ENCODE measurements at regions not wholly inside any gene's neighbourhood (a gene's known extent, or its start where the extent isn't known, plus 50 kb on each side); places are given as distances from the start of the nearest gene placed in this dataset.

DNA sequence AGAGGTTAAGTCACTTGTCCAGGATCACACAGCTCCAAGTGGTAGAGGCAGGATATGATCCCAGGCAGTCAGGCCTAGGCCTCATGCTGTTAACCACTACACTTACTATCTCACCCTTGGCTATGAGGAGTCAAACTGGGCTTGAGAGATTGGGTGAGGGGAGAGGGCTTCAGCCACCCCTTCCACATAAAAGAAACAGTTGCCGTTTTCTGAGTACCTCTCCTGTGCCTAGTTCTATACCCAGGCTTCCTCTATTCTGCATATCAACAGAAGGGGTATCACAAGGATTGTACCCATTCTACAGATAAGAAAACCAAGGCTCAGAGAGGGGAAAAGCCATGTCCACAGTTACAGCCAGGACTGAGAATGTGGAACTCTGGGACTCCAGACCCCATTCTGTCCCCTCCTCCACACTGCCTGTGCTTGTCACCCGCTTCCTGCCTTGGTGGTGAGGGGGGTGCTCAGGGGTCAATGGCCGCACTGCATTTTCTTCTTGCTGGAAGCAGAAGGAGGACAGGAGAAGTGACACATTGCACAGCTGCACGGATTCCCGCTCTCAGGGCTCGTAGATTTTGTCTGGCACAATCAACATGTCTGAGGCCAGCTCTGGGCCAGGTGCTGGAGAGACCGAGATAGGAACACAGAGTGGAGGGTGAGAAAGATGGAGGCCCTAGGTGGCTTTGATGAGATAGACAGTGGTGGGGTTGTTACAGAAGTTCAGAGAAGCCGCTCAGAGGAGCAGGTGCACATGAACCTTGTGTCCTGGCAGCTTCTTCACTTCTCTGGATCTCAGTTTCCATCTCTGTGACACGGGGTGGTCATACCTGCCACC lies 108.4 kb upstream of the PTPN1 start:
- no peak overlapping the region for H3K4me3 ChIP-seq (ENCODE audit: low read depth, low read length)
- TF ChIP-seq, protein P1, sequence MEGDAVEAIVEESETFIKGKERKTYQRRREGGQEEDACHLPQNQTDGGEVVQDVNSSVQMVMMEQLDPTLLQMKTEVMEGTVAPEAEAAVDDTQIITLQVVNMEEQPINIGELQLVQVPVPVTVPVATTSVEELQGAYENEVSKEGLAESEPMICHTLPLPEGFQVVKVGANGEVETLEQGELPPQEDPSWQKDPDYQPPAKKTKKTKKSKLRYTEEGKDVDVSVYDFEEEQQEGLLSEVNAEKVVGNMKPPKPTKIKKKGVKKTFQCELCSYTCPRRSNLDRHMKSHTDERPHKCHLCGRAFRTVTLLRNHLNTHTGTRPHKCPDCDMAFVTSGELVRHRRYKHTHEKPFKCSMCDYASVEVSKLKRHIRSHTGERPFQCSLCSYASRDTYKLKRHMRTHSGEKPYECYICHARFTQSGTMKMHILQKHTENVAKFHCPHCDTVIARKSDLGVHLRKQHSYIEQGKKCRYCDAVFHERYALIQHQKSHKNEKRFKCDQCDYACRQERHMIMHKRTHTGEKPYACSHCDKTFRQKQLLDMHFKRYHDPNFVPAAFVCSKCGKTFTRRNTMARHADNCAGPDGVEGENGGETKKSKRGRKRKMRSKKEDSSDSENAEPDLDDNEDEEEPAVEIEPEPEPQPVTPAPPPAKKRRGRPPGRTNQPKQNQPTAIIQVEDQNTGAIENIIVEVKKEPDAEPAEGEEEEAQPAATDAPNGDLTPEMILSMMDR (IDR thresholded peaks at IDR 0.05; ENCODE audit: control insufficient read depth, extremely low read depth, insufficient read depth), result no peak
- DNase-seq (ENCODE audit: low read depth), result no peak

DNA sequence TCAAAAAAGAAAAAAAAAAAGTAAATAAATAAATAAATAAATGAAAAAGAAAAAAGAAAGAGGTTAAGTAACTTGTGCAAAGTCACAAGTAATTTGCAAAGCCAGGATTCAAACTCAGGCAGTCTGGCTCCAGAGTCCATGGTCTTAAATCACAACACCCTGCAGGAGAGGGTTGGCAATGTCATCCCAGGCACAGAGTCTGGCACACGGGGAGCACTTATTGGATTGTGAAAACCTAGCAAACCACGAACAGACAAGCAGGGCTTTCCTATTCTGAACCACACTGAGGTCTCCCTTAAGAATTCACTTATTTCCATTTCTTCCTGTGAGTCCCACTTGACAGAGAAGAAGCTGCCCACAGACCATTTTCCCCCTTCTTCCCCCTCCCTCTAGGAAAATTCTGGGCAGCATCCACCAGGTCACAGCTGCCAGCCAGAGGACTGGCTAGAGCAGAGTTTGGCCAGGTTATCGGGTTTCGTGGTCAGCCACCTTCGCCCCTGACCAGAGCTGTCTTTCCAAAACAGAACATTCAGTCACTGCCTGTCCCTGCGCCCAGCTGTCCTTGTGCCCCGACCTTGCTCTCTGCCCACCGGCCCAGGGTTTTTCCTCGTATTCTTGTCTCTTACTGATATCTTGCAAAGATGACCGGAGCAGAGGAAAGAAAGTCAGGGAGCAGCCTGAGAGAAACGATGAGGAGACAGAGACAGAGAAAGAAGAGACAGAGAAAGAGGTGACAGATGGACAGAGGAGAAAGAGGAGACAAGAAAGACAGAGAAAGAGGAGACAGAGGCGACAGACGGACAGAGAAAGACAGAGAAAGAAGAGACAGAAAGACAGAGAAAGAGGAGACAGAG lies 106.4 kb upstream of the PTPN1 start:
- H3K4me3 ChIP-seq (ENCODE audit: low read depth, low read length), result no peak overlapping the region
- no peak for DNase-seq (ENCODE audit: low read depth)
- TF ChIP-seq, protein P1 (IDR thresholded peaks at IDR 0.05; ENCODE audit: control insufficient read depth, extremely low read depth, insufficient read depth), result no peak

DNA sequence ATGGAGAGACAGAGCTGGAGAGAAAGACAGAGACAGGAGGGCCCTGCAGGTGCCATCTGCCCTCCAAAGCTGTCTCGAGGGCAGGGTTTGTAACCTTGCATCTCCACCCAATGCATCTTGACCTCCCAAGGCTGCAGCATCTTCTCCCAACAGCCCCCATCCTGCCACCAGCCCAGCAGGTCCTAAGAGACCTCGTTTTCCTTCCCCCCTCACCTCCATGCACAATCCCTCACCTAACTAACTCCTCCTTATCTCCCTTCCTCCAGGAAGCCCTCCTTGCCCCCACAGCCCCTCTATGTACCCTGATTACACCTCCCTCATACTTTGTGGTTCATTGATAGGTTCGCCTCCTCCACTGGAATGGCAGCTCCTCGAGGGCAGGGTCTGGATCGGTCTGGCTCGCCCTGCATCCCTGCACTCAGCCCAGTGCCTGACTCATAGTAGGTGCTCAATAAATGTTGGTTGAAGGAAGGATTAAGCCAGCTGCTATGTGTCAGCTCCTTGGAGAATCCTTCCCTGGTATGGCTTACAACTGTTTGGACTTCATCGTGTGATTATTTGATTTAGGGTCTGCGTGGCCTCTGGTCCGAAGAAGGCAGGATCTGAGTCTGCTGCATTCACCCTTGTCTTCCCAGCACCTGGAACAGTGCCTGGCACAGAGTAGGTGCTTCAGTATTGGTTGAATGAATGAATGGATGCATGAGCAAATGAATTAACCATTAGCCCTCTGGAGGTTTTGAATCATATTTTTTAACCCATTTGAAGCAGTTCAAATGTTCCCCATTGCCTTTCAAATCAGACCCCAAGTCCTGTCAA lies 105.6 kb upstream of the PTPN1 start:
- DNase-seq (ENCODE audit: low read depth), result no peak
- H3K4me3 ChIP-seq (ENCODE audit: low read depth, low read length), result no peak overlapping the region
- TF ChIP-seq, protein P1 (IDR thresholded peaks at IDR 0.05; ENCODE audit: control insufficient read depth, extremely low read depth, insufficient read depth), result no peak

DNA sequence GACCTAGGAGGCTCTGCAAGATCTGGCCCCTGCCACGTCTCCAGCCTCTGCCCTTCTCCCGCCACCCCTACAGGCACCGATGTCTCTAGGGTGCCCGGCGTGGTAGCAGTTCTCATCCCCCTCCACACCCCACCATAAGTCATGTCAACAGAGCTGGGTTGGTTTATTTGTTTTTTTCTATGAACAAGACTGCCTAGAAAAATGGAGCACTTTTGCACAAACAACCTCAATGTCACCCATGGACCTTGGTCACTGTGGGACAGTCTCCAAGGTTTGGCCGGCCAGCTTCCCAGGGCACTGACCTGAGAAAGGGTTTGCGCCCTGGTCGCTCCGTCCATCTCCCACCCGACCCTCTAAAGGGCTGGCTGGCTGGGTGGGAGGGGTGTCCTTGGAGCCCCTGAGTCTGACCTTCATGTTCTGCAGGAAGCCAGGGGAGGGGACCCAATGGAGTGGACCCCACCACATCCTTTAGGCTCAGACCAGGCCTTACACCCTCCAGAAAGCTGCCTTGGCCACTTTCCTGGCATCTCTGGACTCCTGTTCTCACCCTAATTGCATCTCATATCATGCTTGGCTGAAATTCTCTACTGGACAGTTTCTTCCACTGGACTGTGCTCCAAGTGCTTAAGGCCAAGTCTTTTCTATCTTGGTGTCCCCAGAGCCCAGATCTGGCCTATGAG lies 104.8 kb upstream of the PTPN1 start:
- H3K4me3 ChIP-seq (ENCODE audit: low read depth, low read length), result no peak overlapping the region
- no peak for DNase-seq (ENCODE audit: low read depth)
- TF ChIP-seq, protein P1 (IDR thresholded peaks at IDR 0.05; ENCODE audit: control insufficient read depth, extremely low read depth, insufficient read depth), result no peak

DNA sequence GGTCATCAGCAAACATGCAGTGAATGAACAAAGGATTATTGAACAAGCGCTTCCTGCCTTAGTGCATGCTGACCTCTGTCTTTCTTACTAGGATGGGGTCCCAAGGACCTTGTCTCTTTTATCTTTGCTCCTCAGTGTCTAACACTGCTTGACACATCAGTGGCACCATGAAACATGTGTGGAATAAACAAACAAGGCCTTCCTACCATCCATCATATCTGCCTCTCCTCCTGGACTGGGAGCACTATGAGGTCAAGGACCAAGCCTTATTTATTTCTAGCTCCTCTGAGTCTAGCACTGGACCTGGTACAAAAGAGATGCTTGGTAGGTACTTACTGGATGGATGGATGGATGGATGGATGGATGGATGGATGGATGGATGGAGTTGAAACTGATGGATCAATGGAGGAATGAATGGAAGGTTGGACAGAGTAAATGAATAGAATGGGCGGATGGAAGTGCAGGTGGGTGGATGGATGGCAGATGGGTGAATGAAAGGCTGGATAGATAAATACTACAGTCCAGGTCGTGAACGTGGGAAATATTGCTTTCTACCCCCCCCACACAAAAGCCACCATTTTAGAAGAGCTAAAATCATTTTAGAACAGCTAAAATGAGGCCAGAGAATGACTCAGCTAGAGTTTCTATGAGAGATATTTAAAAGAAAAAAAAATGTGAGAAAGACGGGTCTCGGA lies 104.1 kb upstream of the PTPN1 start:
- DNase-seq (ENCODE audit: low read depth), result no peak
- TF ChIP-seq, protein P1 (IDR thresholded peaks at IDR 0.05; ENCODE audit: control insufficient read depth, extremely low read depth, insufficient read depth), result no peak

More for the DNA sequence above, 104.1 kb upstream of the PTPN1 start:
- no peak overlapping the region for H3K4me3 ChIP-seq (ENCODE audit: low read depth, low read length)

Data from LNCaP clone FGC (cell line).